LNCAP (cell line): ENCODE measurements at regions not wholly inside any gene's neighbourhood (a gene's known extent, or its start where the extent isn't known, plus 50 kb on each side); places are given as distances from the start of the nearest gene placed in this dataset.

Source experiments
- CTCF ChIP-seq: fragments of 450-650 bp; IDR thresholded peaks from 2 replicates; pipeline ENCODE4 v1.5.1; 2017; ENCODE audit warnings: mild to moderate bottlenecking

GRCh38 chr10:3932597-3933375 lies 147.8 kb upstream of the KLF6 start:
- TF ChIP-seq CTCF, result no peak

- TF ChIP-seq CTCF, result no peak
These were observed 146.9 kb upstream of the KLF6 start for GRCh38 chr10:3931901-3932300.

- TF ChIP-seq CTCF, result no peak
These were observed 146.2 kb upstream of the KLF6 start for GRCh38 chr10:3931224-3931623.

- TF ChIP-seq CTCF, result no peak
These were observed 143.6 kb upstream of the KLF6 start for GRCh38 chr10:3928569-3928968.

GRCh38 chr10:3928078-3928477 lies 143.1 kb upstream of the KLF6 start:
- no peak for TF ChIP-seq CTCF

GRCh38 chr10:3926675-3927525 lies 141.9 kb upstream of the KLF6 start:
- no peak for TF ChIP-seq CTCF

- TF ChIP-seq CTCF, result no peak
These were observed 141.2 kb upstream of the KLF6 start for GRCh38 chr10:3926258-3926657.
